Cerebellar cortex (tissue), 1 donor: ENCODE measurements at regions not wholly inside any gene's neighbourhood (a gene's known extent, or its start where the extent isn't known, plus 50 kb on each side); places are given as distances from the start of the nearest gene placed in this dataset.
"Not testable (repeated sequence)": the region's sequence is repeated elsewhere in the genome, so short reads cannot be mapped to it uniquely, and the experiment has no call there.

Experiments
- DNase-seq: peaks from one replicate; pipeline ENCODE4 v3.0.0-alpha.2; 2015; ENCODE audit warnings: low spot score

DNA sequence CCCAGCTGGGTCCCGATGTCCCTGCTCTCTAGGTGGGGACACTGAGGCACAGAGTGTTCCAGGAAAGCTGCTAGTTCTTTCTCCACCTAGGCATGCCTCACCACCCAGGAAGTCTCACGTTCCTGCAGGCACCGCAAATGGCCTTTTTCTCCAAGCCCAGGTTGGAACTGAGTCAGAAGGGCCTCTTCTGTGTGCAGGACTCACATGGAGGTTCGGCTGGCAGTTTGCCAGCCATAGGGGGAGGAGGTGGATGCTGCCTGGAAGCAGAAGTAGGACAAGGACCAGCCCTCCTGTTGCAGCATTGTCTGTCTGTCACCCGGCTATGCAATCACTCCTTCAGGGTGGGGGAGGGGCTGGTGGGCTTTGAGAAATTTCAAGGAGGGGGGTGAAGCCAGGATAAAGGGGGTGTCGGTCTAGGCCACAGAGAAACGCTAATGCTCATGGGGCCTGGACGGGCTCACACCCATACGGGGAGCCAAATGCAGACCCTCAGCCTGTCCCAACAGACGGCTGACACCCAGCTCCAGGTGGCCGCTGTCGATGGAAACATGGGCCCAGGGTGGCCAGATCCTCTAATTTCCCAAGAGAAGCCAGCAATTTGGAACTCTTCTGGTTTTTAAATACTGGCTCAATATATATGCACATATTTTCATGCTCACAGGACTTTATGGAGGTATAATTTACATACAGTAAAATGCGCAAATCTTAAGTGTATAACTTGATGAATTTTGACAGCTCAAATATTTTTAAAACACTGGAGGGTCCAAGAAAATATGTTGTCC, 120.5 kb downstream of the PHETA1 start:
- DNase-seq = no peak

DNA sequence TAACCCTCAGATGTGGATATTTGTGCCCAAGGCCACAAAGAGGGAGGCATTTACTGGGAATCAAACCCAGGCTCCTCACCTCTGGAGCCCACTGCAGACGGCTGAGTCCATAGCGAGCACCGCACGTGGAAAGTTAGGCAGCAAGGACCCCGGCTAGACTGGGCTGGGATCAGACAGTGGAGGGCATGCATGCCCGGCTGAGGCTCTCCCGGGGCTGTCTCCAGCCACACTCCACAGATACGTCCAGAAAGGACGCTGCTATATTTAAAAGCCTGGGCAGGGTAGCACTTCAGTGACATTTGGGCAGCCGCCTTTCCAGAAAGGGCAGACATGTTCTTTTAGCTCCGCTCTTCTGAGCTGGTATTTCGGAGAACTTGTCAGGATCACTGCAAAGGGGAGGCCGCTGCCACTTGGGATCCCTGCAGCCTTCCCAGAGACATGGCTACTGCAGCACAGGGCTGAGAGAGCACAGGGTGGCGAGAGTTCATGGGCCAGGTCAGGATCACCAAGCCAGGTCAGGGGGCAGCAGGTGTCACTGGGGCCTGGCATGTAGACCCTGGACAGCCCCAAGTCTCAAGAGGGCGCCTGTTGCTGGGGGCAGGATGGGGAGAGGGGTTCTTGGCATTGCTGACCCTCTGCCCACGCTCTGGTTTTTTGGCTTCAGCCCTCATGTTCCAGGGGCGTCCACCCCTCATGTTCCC, 121.7 kb downstream of the PHETA1 start:
- DNase-seq = no peak

DNA sequence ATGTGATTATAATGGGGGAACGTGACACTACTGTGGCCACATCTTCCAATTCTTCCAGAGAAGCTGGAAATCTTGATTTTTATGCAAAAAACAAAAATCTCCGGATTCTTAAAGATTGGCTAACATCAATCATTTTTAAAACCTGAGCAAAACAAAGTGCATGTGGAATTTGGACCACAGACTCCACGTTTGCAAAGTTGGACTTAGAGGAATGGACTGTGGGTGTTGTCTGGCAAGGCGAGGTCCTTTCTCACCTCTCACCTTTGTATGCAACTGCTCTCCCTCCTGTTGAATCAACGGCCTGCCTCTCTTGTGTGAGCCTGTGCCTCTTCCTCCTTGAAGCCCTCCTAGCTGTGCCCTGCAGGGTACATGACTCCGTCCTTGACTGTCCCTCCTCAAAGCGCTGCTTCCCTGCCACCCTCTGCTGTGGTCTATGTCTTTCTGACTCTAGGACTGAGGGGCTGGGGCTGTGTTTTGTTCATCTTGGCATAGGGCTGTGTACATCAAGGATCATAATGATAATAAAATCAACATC, 122.4 kb downstream of the PHETA1 start:
- no peak for DNase-seq

DNA sequence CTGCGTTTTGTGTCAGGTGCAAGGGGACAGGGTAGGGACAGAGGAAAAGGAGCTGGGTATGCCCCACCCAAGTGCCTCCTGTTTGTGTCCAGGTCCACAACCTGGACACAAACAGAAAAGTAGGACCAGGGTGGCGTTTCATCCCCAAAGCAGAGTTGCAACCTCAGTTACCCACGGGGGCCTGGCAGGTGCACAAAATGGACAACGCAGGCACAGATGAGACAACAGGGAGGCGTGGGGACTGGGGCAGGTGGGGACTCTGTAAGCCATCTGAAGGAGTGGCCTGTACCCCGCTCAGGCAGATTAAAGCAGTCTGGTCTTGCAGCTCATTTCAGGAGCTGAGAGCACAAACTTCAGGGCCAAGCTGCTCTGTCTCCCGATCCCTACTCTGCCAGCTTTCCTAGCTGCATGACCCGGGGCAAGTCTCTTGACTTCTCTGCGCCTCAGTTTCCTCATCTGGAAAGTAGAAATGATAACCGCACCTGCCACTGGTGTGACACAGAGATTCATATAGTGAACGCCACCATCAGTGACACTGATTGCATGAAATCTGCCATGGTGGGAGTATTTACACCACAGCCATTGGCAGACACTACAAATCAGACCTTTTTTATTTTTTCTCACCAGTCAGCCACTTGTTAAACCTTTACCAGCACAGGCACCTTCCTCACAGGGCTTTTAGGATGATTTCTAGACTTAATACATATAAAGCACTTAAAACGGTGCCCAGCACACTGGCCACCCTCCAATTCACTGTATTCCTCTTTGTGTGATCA, 123.0 kb downstream of the PHETA1 start:
- no peak for DNase-seq

DNA sequence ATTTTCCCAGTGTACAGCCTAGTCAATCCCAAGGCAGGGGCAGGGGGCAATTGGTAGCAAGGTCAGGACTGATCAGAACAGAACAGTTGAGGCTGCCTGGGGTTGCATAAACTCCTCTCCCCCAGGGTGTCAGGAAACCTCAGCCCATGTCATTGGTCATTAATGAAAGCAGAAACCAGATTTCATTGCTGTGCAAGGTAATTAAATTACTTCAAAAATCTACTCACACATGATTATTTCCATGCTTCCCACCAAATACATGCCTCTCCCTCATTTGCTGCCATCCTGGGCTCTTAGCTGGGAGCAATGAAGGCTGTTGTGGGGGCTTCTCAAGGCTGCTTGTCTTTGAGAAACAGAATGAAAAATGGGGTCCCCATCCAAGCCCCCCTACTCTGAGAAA, 124.2 kb downstream of the PHETA1 start:
- no peak for DNase-seq

DNA sequence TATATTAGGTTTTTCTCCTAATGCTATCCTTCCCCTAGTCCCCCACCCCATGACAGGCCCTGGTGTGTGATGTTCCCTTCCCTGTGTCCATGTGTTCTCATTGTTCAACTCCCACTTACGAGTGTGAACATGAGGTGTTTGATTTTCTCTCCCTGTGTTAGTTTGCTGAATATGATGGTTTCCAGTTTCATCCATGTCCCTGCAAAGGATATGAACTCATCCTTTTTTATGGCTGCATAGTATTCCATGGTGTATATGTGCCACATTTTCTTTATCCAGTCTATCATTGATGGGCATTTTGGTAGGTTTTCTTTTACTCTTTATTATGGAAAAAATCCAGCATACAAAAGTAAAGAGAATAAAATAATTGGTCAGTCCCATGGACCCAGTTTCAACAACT, 126.1 kb downstream of the PHETA1 start:
- not testable (repeated sequence) for DNase-seq

DNA sequence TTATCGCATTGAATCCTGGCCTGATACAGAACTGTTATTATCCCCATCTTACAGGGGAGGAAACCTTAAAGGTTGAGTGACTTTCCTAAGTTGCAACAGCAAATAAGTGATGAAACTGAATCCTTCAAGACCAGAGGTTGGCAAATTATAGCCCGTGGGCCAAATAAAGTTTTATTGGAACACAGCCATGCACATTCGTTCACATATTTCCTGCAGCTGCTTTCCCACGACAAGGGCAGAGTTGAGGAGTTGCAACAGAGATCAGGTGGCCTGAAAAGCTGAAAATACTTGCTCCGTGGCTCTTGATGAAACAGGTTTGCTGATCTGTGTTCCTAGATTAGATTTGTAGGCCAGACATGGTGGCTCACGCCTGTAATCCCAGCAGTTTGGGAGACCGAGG, 126.7 kb downstream of the PHETA1 start:
- DNase-seq = no peak

DNA sequence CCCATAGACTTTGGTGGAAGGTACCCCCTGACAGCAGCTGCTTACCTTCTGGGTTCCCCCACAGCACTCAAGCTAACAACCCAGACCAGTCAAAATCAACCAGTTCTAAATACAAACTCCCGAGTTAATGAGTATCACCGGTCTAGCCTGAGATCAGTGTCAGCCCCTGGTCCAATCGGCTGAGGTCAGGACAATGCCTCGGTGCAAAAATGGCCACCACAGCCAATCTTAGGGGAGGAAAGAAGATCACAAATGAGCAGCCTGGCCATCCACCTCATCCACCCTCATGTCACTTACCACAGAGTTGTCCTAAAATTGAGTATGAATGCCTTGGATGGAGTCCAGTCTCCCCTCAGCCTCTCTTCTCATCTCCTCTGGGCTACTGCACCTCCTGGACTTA, 128.5 kb downstream of the PHETA1 start:
- no peak for DNase-seq

DNA sequence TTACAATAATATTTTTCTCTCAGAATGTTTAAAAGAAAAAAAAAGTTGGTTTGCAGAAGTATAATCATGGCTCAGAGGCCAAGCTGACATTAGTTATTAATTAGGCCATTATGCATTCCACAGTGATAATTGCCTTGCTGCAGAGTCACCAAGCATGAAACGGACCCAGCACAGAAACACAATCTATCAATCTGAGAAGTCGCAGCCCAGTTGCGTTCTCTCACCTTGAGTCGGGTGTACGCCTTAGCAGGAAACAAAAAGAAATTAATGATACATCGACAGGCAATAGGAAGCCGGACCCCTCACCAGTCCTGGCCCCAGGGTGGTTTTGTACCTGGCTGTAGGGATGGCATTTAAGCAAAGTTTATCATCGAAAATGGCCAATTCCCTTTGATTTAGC, 129.7 kb downstream of the PHETA1 start:
- DNase-seq = no peak

DNA sequence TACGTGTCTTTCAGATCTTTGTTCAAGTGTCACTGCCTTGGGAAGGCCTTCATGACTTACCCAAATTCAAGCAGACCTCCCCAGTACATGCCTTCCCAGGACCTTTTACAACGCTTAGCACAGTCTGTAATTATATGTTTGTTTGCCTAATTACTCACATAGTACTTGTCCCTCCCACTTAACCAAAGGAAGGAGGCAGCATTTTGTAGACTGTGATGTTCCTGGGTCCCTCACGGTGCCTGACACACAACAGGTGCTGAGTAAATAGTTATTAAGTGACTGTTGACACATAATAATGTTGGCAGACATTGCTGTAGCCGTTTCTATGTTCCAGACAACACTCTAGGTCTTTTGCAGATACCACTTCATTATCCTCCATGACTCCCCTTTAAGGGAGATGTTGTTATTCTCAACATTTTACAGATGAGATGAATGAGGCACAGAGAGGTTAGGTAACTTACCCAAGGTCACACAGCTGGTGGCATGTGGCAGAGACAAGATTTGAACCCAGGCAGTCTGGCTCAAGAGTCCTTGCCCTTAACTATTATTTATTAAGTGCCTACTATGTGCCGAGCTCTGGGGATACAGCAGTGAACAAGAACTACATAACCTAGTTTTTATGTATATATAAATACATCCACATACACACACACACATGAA, 130.7 kb downstream of the PHETA1 start:
- DNase-seq = no peak

DNA sequence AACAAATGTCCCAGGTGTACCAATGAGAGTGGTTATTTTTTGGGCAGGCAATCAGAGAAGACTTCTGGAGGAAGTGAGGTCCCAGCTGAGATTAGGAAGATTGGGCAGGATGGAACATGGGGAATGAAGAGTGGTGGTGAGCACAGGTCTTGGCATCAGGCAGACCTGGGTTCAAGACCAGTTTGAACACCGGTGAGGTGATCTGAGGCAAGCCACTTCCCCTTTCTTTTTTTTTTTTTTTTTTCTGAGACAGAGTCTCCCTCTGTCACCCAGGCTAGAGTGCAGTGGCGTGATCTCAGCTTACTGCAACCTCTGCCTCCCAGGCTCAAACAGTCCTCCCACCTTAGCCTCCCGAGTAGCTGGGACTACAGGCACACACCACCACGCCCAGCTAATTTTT, 134.4 kb downstream of the PHETA1 start:
- DNase-seq = not testable (repeated sequence)

DNA sequence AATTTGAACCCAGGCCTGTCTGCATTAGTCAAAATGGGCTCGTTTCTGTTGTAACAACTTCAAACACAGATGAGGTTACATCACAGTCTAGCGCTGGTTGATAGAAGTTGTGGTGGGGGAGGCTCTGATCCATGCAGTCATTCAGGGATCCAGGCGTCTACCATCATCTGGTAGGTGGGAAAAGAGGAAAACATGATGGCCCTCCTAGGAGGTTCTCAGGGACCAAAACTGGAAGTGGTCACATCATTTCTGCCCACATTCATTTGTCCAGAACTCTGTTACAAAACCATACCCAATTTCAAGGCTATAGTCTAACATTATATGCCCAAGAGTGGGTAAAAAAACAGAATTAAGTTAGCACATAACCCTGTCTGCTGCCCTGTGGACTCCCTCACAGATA, 135.1 kb downstream of the PHETA1 start:
- DNase-seq = no peak

DNA sequence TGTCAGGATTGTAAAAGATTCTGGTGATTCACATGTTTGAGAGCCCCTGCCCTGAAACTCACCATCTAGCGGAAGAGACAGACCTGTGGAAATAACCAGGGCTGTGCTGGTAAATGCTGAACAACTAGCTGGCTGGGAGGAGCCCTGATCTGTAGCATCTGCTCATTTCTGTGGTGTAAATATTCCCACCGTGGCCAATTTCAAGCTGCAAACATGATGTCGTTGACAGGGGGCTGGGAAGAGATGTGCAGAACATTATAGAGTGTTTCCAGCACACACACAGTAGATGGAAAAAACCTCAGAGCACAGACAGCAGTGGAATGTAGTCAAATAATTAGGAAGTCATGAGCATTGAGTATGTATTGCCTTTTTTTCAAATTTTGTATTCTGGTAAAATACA, 138.2 kb downstream of the PHETA1 start:
- DNase-seq = no peak

DNA sequence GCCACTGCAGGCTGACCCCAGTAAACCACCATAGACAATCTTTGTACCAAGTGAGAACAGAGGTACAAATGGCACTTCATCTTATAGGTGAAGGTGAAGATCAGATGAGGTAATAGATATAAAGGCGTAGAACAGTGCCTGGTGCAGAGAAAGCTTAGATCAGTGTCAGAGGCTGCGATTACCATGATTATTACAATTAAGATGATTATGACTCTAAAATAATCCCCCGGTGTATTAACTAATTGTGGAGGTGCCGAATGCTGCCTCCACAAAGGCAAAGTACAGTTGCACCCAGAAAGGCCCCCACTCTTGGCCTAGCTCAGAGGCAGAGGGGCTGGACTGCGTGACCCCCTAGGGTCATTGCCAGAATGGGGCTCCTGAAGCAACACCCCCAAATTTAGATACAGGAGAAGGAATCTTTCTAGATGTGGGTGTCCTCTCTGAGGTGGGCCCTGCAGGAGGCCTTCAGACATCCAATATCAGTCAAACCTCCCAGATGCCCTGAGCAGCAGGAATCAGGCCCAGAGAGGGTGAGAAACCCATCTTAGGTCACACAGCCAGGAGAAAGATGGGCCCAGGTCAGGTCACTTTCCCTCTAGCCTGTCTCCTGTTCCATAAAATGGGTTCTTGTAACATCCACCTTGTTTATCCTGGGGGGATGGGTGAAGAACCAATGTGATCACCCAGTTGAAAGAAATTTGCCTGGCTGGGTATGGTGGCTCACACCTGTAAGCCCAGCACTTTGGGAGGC, 139.8 kb downstream of the PHETA1 start:
- DNase-seq = no peak

DNA sequence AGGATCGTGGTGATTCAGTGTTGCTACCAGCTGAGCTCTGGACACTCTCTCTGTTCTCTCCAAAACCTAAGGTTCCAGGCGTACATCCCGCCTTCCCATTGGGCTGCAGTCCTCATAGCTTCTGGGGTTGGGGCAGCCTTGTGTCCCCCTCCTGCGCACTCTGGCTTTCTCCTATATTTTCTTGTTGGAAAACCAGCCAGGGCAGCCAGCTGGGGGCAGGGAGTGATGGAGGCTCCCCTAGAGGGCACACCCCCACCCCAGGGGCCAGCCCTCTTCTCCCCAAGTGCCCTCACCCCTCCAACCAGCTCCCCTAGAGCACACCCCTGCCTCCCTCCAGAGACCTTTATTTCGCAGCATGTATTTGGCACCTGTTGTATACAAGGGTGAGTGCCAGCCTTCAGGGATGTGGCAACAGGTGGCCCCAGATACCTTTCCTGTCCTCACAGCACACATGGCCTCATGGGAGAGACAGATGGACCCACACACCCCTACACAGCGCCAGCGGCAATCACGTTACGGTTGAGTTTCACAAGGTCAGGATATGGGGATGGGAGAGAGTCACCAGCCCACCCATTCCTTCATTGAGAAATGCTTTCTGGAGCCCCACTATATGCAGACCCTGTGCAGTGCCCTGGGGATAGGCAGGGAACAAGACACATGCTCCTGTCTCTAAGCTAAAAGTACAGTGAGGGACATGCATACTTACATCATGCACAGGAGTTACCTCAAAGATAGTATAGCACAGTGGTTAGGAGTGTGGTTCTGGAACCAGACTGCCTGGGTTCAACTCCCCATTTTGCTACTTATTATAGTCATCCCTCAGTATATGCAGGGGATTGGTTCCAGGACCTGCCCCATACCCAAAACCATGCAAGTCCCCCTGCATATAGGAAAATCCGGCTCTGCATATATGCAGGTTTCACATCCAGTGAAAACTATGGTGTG, 141.1 kb downstream of the PHETA1 start:
- DNase-seq = no peak

DNA sequence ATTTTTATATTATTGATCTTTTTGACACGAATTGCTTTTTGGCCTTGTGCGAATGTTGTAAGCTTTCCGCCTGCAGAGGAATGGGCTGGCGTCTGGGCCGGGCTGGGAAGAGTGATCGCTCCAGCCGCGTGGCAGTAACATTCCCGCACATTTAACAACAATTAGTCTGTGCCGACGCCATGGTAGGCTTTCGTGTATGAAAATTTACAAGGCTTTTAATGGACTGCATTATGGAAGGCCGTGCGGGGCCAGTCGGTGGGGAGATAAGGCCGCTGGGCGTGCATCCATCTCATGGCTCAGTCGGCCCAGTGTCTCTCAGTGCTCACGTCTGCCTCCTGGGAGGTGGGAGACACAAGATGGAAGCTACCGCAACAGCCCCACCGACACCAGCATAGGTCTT, 142.2 kb downstream of the PHETA1 start:
- no peak for DNase-seq

DNA sequence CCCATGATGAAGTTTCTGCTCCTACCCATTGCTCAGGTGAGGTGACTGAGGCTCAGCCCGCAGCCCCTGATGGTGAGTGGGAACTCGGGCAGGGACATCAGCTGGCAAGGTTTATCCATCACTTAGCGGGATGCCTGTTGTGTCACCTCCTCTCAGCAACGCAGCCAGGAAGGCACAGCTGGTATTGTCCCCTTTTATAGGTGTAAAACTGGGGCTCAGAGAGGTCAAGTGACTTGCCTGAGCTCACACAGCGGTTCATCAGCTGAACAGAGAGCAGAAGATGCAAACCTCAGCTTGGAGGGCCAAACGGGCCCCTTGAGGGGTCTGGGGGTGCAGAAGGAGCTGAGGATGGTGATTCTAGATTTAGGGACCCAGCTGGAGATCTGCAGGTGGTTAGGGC, 143.6 kb downstream of the PHETA1 start:
- no peak for DNase-seq

DNA sequence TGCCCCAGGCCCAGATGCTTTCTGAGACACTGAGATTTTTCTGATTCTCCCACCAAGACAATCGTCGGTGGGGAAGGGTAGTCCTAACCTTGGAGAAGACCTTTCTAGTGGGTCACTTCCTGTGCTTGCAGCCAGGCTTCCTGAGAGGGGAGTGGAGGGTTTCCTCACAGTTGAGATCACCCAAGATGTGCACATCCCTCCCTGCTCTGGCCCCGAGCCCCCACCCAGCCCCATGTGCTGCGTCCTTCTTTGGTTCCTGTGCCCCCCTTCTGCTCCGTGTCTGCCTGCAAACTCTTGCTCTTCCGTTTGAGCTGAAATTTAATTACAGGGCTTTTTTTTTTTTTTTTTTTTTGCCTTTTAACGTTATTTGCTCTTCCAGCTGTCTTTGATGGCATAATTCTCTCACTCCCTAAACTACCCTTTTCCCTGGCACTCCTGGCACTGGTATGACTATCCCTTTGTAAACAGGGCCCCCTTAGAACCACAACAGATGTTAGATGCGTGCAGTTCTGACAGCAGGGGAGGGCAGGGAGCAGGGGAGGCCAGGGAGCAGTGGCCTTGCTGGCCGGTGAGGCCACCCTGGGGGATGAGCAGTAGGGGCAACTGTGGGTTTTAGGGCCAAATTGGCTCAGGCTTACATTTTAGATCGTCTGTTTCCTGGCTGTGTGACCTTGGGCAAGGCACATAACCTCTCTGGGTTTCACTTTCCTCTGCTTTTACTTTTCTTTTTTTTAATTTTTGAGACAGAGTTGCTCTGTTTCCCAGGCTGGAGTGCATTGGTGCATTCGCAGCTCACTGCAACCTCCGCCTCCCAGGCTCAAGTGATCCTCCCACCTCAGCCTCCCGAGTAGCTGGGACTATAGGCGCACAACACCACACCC, 144.5 kb downstream of the PHETA1 start:
- DNase-seq = no peak

DNA sequence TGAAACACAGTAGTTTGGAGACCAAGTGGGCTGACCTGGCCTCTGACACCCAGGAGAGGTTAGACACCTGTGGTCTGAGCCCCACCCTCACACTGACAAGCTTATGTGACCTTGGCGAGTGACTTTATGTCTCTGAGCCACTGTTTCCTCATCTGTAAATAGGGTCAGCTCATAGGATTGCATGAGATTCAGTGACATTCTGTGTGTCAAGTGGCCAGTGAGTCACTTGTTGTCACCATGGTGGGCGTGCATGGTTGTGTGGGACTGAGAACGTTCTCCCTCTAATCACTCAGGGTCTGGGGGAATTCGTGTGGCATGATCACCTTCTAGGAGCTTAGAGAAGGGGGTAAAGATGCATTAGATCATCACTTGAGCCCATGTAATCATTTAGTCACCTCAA, 146.4 kb downstream of the PHETA1 start:
- no peak for DNase-seq
